Stimulated activated CD4-positive, alpha-beta T cell treated with anti-CD3 and anti-CD28 coated beads, Interleukin-4, amount 100 ng/mL, for 4 hours (primary cell): ENCODE measurements at regions not wholly inside any gene's neighbourhood (a gene's known extent, or its start where the extent isn't known, plus 50 kb on each side); places are given as distances from the start of the nearest gene placed in this dataset.

ENCODE experiments used
- DNase-seq, 2 experiments: peaks; one replicate each; pipeline ENCODE4 v3.0.0-alpha.2; 2020

GRCh38 chr10:78729366-78729765 lies 339.4 kb upstream of the ZMIZ1 start:
- DNase-seq: no peak

- DNase-seq: no peak
These were observed 339.0 kb upstream of the ZMIZ1 start for GRCh38 chr10:78729800-78730199.

- DNase-seq: no peak
These were observed 338.0 kb upstream of the ZMIZ1 start for GRCh38 chr10:78730754-78731153.

- DNase-seq: no peak
These were observed 337.1 kb upstream of the ZMIZ1 start for GRCh38 chr10:78731675-78732074.

- no peak for DNase-seq
These were observed 336.4 kb upstream of the ZMIZ1 start for GRCh38 chr10:78732381-78732780.

- DNase-seq: no peak
These were observed 331.7 kb upstream of the ZMIZ1 start for GRCh38 chr10:78736926-78737630.

- no peak for DNase-seq
These were observed 330.6 kb upstream of the ZMIZ1 start for GRCh38 chr10:78737883-78738856.

GRCh38 chr10:78738861-78739260 lies 329.9 kb upstream of the ZMIZ1 start:
- no peak for DNase-seq

- DNase-seq: no peak
These were observed 329.2 kb upstream of the ZMIZ1 start for GRCh38 chr10:78739444-78740053.

- DNase-seq: no peak
These were observed 327.5 kb upstream of the ZMIZ1 start for GRCh38 chr10:78740976-78741915.

GRCh38 chr10:78742406-78742729 lies 326.4 kb upstream of the ZMIZ1 start:
- DNase-seq: no peak

GRCh38 chr10:78742730-78743615 lies 325.8 kb upstream of the ZMIZ1 start:
- DNase-seq: no peak

GRCh38 chr10:78744056-78744455 lies 324.7 kb upstream of the ZMIZ1 start:
- no peak for DNase-seq

GRCh38 chr10:78744491-78745090 lies 324.2 kb upstream of the ZMIZ1 start:
- no peak for DNase-seq

- DNase-seq: no peak
These were observed 323.3 kb upstream of the ZMIZ1 start for GRCh38 chr10:78745441-78745840.

GRCh38 chr10:78746155-78746763 lies 322.5 kb upstream of the ZMIZ1 start:
- DNase-seq: no peak

- no peak for DNase-seq
These were observed 321.1 kb upstream of the ZMIZ1 start for GRCh38 chr10:78747401-78748234.

GRCh38 chr10:78748235-78748533 lies 320.6 kb upstream of the ZMIZ1 start:
- no peak for DNase-seq

- DNase-seq: no peak
These were observed 319.6 kb upstream of the ZMIZ1 start for GRCh38 chr10:78749200-78749599.

GRCh38 chr10:78749898-78750297 lies 318.9 kb upstream of the ZMIZ1 start:
- no peak for DNase-seq
